ENCODE measurements at regions not wholly inside any gene's neighbourhood (a gene's known extent, or its start where the extent isn't known, plus 50 kb on each side); places are given as distances from the start of the nearest gene placed in this dataset.

DNA sequence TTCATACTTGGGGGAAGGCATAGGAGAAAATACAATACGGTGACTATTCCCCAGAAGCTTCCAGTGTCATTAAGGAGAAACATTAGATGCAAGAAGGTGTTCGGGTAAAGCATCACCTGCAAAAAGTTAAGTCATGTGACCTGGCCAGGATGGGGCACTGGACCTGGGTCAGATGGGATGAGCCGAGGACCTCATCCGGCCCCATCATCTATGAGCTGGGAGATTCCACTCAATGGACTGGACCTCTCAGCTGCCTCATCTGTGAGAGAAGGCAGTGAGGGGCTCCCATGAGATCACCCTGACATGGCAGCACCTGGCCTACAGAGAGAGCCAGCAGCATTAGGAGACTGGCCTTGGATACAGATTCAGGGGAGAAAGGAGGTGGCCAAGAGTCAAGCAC lies 111.4 kb upstream of the TEX51 start:
- TF ChIP-seq, protein P1, sequence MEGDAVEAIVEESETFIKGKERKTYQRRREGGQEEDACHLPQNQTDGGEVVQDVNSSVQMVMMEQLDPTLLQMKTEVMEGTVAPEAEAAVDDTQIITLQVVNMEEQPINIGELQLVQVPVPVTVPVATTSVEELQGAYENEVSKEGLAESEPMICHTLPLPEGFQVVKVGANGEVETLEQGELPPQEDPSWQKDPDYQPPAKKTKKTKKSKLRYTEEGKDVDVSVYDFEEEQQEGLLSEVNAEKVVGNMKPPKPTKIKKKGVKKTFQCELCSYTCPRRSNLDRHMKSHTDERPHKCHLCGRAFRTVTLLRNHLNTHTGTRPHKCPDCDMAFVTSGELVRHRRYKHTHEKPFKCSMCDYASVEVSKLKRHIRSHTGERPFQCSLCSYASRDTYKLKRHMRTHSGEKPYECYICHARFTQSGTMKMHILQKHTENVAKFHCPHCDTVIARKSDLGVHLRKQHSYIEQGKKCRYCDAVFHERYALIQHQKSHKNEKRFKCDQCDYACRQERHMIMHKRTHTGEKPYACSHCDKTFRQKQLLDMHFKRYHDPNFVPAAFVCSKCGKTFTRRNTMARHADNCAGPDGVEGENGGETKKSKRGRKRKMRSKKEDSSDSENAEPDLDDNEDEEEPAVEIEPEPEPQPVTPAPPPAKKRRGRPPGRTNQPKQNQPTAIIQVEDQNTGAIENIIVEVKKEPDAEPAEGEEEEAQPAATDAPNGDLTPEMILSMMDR (IDR thresholded peaks at IDR 0.05) = no peak
- no peak for TF ChIP-seq EZH2 (IDR thresholded peaks at IDR 0.05)
